SK-N-SH treated with all-trans-retinoic acid at 6 μM for 48 hours (cell line): ENCODE measurements at regions not wholly inside any gene's neighbourhood (a gene's known extent, or its start where the extent isn't known, plus 50 kb on each side); places are given as distances from the start of the nearest gene placed in this dataset.

Source experiments
- ATAC-seq: fragments of 200-7000 bp; cut with Tn5 transposase; 3 replicates; pipeline ENCODE4 v1.9.1; 2020; ENCODE audit warnings: mild to moderate bottlenecking, moderate library complexity
- ARNTL ChIP-seq: fragments of 450-650 bp; formaldehyde crosslinking; IDR thresholded peaks from 2 replicates; pipeline ENCODE4 v1.5.0; 2020; ENCODE audit warnings: low read depth, mild to moderate bottlenecking, moderate library complexity, borderline replicate concordance
- BACH2 ChIP-seq: fragments of 250-450 bp; sonication (Bioruptor Pico); IDR thresholded peaks from 2 replicates; pipeline ENCODE4 v1.9.0; 2021; ENCODE audit warnings: mild to moderate bottlenecking, borderline replicate concordance
- CREB5 ChIP-seq: fragments of 250-450 bp; sonication (Bioruptor Pico); IDR thresholded peaks from 2 replicates; pipeline ENCODE4 v1.5.1; 2020; ENCODE audit warnings: low read depth, mild to moderate bottlenecking, moderate library complexity
- CSDC2 ChIP-seq: fragments of 250-450 bp; sonication (Bioruptor Pico); IDR thresholded peaks from 2 replicates; pipeline ENCODE4 v1.5.0; 2020; ENCODE audit warnings: mild to moderate bottlenecking, moderate library complexity
- CSRNP3 ChIP-seq: fragments of 250-450 bp; sonication (Bioruptor Pico); IDR thresholded peaks from 2 replicates; pipeline ENCODE4 v1.5.1; 2021; ENCODE audit warnings: mild to moderate bottlenecking, moderate library complexity
- GLIS3 ChIP-seq: fragments of 250-450 bp; sonication (Bioruptor Pico); IDR thresholded peaks from 2 replicates; pipeline ENCODE4 v1.5.0; 2020; ENCODE audit warnings: mild to moderate bottlenecking, moderate library complexity
- ISL1 ChIP-seq: fragments of 250-450 bp; sonication (Bioruptor Pico); IDR thresholded peaks from 2 replicates; pipeline ENCODE4 v2.1.2; 2022; ENCODE audit warnings: mild to moderate bottlenecking, moderate library complexity
- OSR1 ChIP-seq: fragments of 250-450 bp; sonication (Bioruptor Pico); IDR thresholded peaks from 2 replicates; pipeline ENCODE4 v1.8.0; 2022; ENCODE audit warnings: moderate library complexity, mild to moderate bottlenecking, inconsistent platforms
- PATZ1 ChIP-seq: fragments of 250-450 bp; sonication (Bioruptor Pico); IDR thresholded peaks from 2 replicates; pipeline ENCODE4 v1.8.0; 2020; ENCODE audit warnings: mild to moderate bottlenecking, moderate library complexity, borderline replicate concordance
- POU6F1 ChIP-seq: fragments of 250-450 bp; sonication (Bioruptor Pico); IDR thresholded peaks from 2 replicates; pipeline ENCODE4 v1.8.0; 2021; ENCODE audit warnings: low read depth, mild to moderate bottlenecking, moderate library complexity, borderline replicate concordance
- PPARA ChIP-seq: fragments of 250-450 bp; sonication (Bioruptor Pico); IDR thresholded peaks from 2 replicates; pipeline ENCODE4 v1.5.0; 2020; ENCODE audit warnings: mild to moderate bottlenecking, borderline replicate concordance
- SNAI2 ChIP-seq: fragments of 250-450 bp; sonication (Bioruptor Pico); IDR thresholded peaks from 2 replicates; pipeline ENCODE4 v1.5.0; 2020; ENCODE audit warnings: mild to moderate bottlenecking, moderate library complexity
- TOX ChIP-seq: fragments of 250-450 bp; sonication (Bioruptor Pico); IDR thresholded peaks from 2 replicates; pipeline ENCODE4 v1.8.0; 2021; ENCODE audit warnings: mild to moderate bottlenecking, moderate library complexity, borderline replicate concordance
- TSHZ2 ChIP-seq: fragments of 250-450 bp; sonication (Bioruptor Pico); IDR thresholded peaks from 2 replicates; pipeline ENCODE4 v1.5.0; 2020; ENCODE audit warnings: mild to moderate bottlenecking, moderate library complexity
- ZFP30 ChIP-seq: fragments of 450-650 bp; formaldehyde crosslinking; IDR thresholded peaks from 2 replicates; pipeline ENCODE4 v1.5.0; 2022; ENCODE audit warnings: mild to moderate bottlenecking, moderate library complexity
- ZNF565 ChIP-seq: fragments of 450-650 bp; formaldehyde crosslinking; conservative IDR thresholded peaks from 2 replicates; pipeline ENCODE4 v1.5.0; 2020; ENCODE audit warnings: low read depth, mild to moderate bottlenecking, moderate library complexity
- ZNF70 ChIP-seq: fragments of 450-650 bp; formaldehyde crosslinking; IDR thresholded peaks from 2 replicates; pipeline ENCODE4 v1.5.0; 2020; ENCODE audit warnings: mild to moderate bottlenecking, moderate library complexity
- ZNF8 ChIP-seq: fragments of 450-650 bp; formaldehyde crosslinking; IDR thresholded peaks from 2 replicates; pipeline ENCODE4 v1.5.0; 2020; ENCODE audit warnings: mild to moderate bottlenecking, moderate library complexity

GRCh38 chr1:43034778-43035177, 76.1 kb upstream of the SLC2A1 start (continued):
- TF ChIP-seq PATZ1 (CRISPR knock-in tag): no peak
- TF ChIP-seq GLIS3 (CRISPR knock-in tag): no peak
- no peak for TF ChIP-seq ISL1 (CRISPR knock-in tag)
- no peak for TF ChIP-seq ZNF565 (CRISPR knock-in tag)
- no peak for TF ChIP-seq OSR1
- TF ChIP-seq BACH2 (CRISPR knock-in tag): no peak
- TF ChIP-seq CSDC2 (CRISPR knock-in tag): no peak

GRCh38 chr1:43034195-43034658, 75.6 kb upstream of the SLC2A1 start:
- TF ChIP-seq POU6F1 (CRISPR knock-in tag): no peak
- TF ChIP-seq ZNF70 (CRISPR knock-in tag): no peak
- no peak for TF ChIP-seq ISL1 (CRISPR knock-in tag)
- TF ChIP-seq CSDC2 (CRISPR knock-in tag): no peak
- TF ChIP-seq SNAI2 (CRISPR knock-in tag): no peak
- no peak for TF ChIP-seq ARNTL
- no peak for TF ChIP-seq TOX
- no peak for TF ChIP-seq GLIS3 (CRISPR knock-in tag)
- no peak for TF ChIP-seq CSRNP3 (CRISPR knock-in tag)
- TF ChIP-seq PPARA (CRISPR knock-in tag): no peak
- TF ChIP-seq ZFP30 (CRISPR knock-in tag): no peak
- no peak for TF ChIP-seq TSHZ2 (CRISPR knock-in tag)
- TF ChIP-seq CREB5 (CRISPR knock-in tag): no peak
- TF ChIP-seq OSR1: no peak
- TF ChIP-seq PATZ1 (CRISPR knock-in tag): no peak
- no peak for TF ChIP-seq ZNF8 (CRISPR knock-in tag)
- TF ChIP-seq, all 23 proteins: peak for 0
- no peak for ATAC-seq
